GM12878 (cell line): ENCODE measurements at regions not wholly inside any gene's neighbourhood (a gene's known extent, or its start where the extent isn't known, plus 50 kb on each side); places are given as distances from the start of the nearest gene placed in this dataset.

Experiments used
- ATAC-seq: fragments of 200-7000 bp; cut with Tn5 transposase; 3 replicates; pipeline ENCODE4 v1.9.1; 2020; ENCODE audit warnings: mild to moderate bottlenecking, moderate library complexity
- BruUV-seq: library from RNA; stranded (reverse); fragments of 400-500 nt; replicated peaks from 2 replicates; lab custom pipeline; 2021; lab: Mats Ljungman, UMichigan
- CTCF ChIA-PET: fragments of 300-600 bp; sonication (Branson Sonifier 250); formaldehyde crosslinking; extraction: SDS; loops from one replicate; lab custom pipeline; 2021; ENCODE audit warnings: inconsistent platforms; lab: Yijun Ruan, JAX
- POLR2A ChIA-PET: fragments of 350-600 bp; formaldehyde crosslinking; extraction: SDS; loops from one replicate; lab custom pipeline; 2021; ENCODE audit warnings: inconsistent platforms; lab: Charles Lee
- RAD21 ChIA-PET: fragments of 300-600 bp; sonication (Branson Sonifier 250); formaldehyde crosslinking; loops from one replicate; lab custom pipeline; 2023; ENCODE audit warnings: antibody characterized with exemption; ENCODE audit not compliant: unreplicated experiment; lab: Charles Lee
- SMC1A ChIA-PET: fragments of 300-600 bp; sonication (Branson Sonifier 250); formaldehyde crosslinking; loops from one replicate; lab custom pipeline; 2023; ENCODE audit not compliant: unreplicated experiment, uncharacterized antibody; lab: Charles Lee
- DNase-seq: peaks from one replicate; pipeline ENCODE4 v3.0.0-alpha.2; 2011; ENCODE audit warnings: low read depth, low spot score
- FAIRE-seq: peaks from 3 replicates; lab custom pipeline; 2011; peaks lifted over from hg19 to GRCh38; lab: Jason Lieb, UNC
- H2AFZ ChIP-seq: 2 replicates; pipeline ENCODE4 v1.6.0; 2011; ENCODE audit warnings: low read depth, low read length, control low read depth; ENCODE audit not compliant: control insufficient read depth
- H3K27ac ChIP-seq: 2 replicates; pipeline ENCODE4 v1.5.1; 2011; ENCODE audit warnings: control low read depth; ENCODE audit not compliant: control insufficient read depth, insufficient read depth
- H3K27me3 ChIP-seq, 2 experiments: replicated peaks in 1 of 2; 2 replicates each; pipeline versions ENCODE4 v1.6.0 to v1.6.1; 2011; ENCODE audit warnings: low read length in 1 of 2; ENCODE audit not compliant: control insufficient read depth in 2 of 2, insufficient read depth in 2 of 2
- H3K36me3 ChIP-seq, 2 experiments: 2 replicates each; pipeline ENCODE4 v1.5.1; 2011; ENCODE audit warnings: low read length in 1 of 2; ENCODE audit not compliant: control insufficient read depth in 2 of 2, insufficient read depth in 2 of 2
- H3K4me1 ChIP-seq: 2 replicates; pipeline ENCODE4 v1.6.1; 2011; ENCODE audit warnings: mild to moderate bottlenecking, low read length, moderate library complexity, mixed read lengths; ENCODE audit not compliant: control insufficient read depth, insufficient read depth
- H3K4me2 ChIP-seq: 2 replicates; pipeline ENCODE4 v1.6.0; 2011; ENCODE audit warnings: control low read depth; ENCODE audit not compliant: control insufficient read depth, insufficient read depth
- H3K4me3 ChIP-seq: fragments of 200-600 bp; sonication (generic); 2 replicates; pipeline ENCODE4 v1.5.1; 2016
- H3K79me2 ChIP-seq: 2 replicates; pipeline ENCODE4 v1.6.0; 2011; ENCODE audit warnings: low read length; ENCODE audit not compliant: control insufficient read depth, insufficient read depth
- H3K9ac ChIP-seq: 2 replicates; pipeline ENCODE4 v1.8.0; 2011; ENCODE audit warnings: low read length, control low read depth, mixed read lengths; ENCODE audit not compliant: control insufficient read depth, insufficient read depth
- H3K9me3 ChIP-seq: replicated peaks from 3 replicates; pipeline ENCODE4 v1.5.1; 2011; ENCODE audit warnings: mild to moderate bottlenecking, low read length; ENCODE audit not compliant: control insufficient read depth, insufficient read depth
- H4K20me1 ChIP-seq: 2 replicates; pipeline ENCODE4 v1.6.0; 2011; ENCODE audit not compliant: control insufficient read depth, insufficient read depth
- ASH2L ChIP-seq: fragments of 300-600, 200-600 bp; sonication (generic); IDR thresholded peaks from 2 replicates; pipeline ENCODE4 v1.6.1; 2017; ENCODE audit warnings: low read depth, mild to moderate bottlenecking, borderline replicate concordance
- BCL11A ChIP-seq: IDR thresholded peaks from 2 replicates; pipeline ENCODE4 v1.6.1; 2011; ENCODE audit warnings: low read depth, low read length
- BMI1 ChIP-seq: fragments of 450-650 bp; IDR thresholded peaks from 2 replicates; pipeline ENCODE4 v1.6.1; 2016; ENCODE audit warnings: mild to moderate bottlenecking, moderate library complexity, borderline replicate concordance
- ESRRA ChIP-seq: IDR thresholded peaks from 2 replicates; pipeline ENCODE4 v1.6.1; 2012; ENCODE audit warnings: mild to moderate bottlenecking, low read length, improper control_type of control experiment
- HCFC1 ChIP-seq: fragments of 150-350 bp; IDR thresholded peaks from 2 replicates; pipeline ENCODE4 v1.6.1; 2014; ENCODE audit warnings: low read length
- JUNB ChIP-seq: IDR thresholded peaks from 2 replicates; pipeline ENCODE4 v1.6.1; 2016; ENCODE audit warnings: antibody characterized with exemption, mild to moderate bottlenecking
- LARP7 ChIP-seq: fragments of 450-650 bp; IDR thresholded peaks from 2 replicates; pipeline ENCODE4 v1.6.1; 2017; ENCODE audit warnings: mild to moderate bottlenecking
- NR2C2 ChIP-seq: IDR thresholded peaks from 2 replicates; pipeline ENCODE4 v1.6.1; 2011; ENCODE audit warnings: borderline replicate concordance, low read depth; ENCODE audit not compliant: control insufficient read depth, insufficient read length
- POU2F2 ChIP-seq: IDR thresholded peaks from 3 replicates; pipeline ENCODE4 v1.6.1; 2011; ENCODE audit warnings: low read depth, mild to moderate bottlenecking, low read length, borderline replicate concordance
- SMAD1 ChIP-seq: fragments of 450-650 bp; IDR thresholded peaks from 2 replicates; pipeline ENCODE4 v1.6.1; 2018; ENCODE audit warnings: mild to moderate bottlenecking, low read depth; ENCODE audit not compliant: partially characterized antibody
- SMARCA5 ChIP-seq: fragments of 450-650 bp; IDR thresholded peaks from 2 replicates; pipeline ENCODE4 v1.6.1; 2017; ENCODE audit warnings: mild to moderate bottlenecking
- TCF3 ChIP-seq: IDR thresholded peaks from 2 replicates; pipeline ENCODE4 v1.6.1; 2012; ENCODE audit warnings: low read depth, mild to moderate bottlenecking, low read length, borderline replicate concordance; ENCODE audit not compliant: insufficient read depth
- WGBS: methylation state at CpG from one replicate; pipeline ENCODE4 v1.1.6; 2016; ENCODE audit warnings: low lambda C conversion rate; ENCODE audit not compliant: insufficient replicate concordance, insufficient coverage; ENCODE audit errors: missing lambda C conversion rate; 5-methylcytosine and 5-hydroxymethylcytosine counted together
- in situ Hi-C: fragments of 300-500 bp; cut with MboI; formaldehyde crosslinking; loops from 9 replicates; pipeline ENCODE4 v1.14.3; 2018; ENCODE audit warnings: mixed read lengths
- intact Hi-C: fragments of 100-400 bp; cut with micrococcal nuclease; formaldehyde crosslinking; loops from one replicate; pipeline ENCODE4 v1.14.2; 2022; ENCODE audit not compliant: unreplicated experiment
- TF ChIP-seq, protein P1 (sequence below): fragments of 450-650 bp; IDR thresholded peaks from 2 replicates; pipeline ENCODE4 v1.6.1; 2017; ENCODE audit warnings: mild to moderate bottlenecking, low read depth, inconsistent platforms; ENCODE audit not compliant: poor library complexity, severe bottlenecking
- TF ChIP-seq, protein P2 (sequence below): IDR thresholded peaks from 2 replicates; pipeline ENCODE4 v1.6.1; 2011; ENCODE audit warnings: low read depth, low read length, improper control_type of control experiment, borderline replicate concordance

- intact Hi-C loops (no loop called here), in situ Hi-C loops (no loop called here)
- FAIRE-seq = no peak
- Histone ChIP-seq H3K9me3 (peaks cover 4% of the 10 kb centered on the region; the same call in 1 of the 3 replicates), H4K20me1 (no peaks in the 10 kb centered on the region), H3K27me3 (no peaks in the 10 kb centered on the region), H3K4me3 (no peak overlapping the region), H3K9ac (no peak overlapping the region), H3K4me2 (no peak overlapping the region), H3K36me3 (no peaks in the 10 kb centered on the region), H2AFZ (no peak overlapping the region), H3K79me2 (no peaks in the 10 kb centered on the region), H3K27ac (no peak overlapping the region), H3K4me1 (peaks cover 21% of the 10 kb centered on the region)
- 79% methylated on average over 20 of the region's 20 CpGs for WGBS
- TF ChIP-seq ESRRA (no peak), SMARCA5 (no peak), ASH2L (no peak), HCFC1 (no peak), LARP7 (no peak), TCF3 (no peak)
- RAD21 ChIA-PET = no interaction called here
- POLR2A ChIA-PET = no interaction called here
- DNase-seq = no peak
- CTCF ChIA-PET = interaction anchor here (0.6 kb wide), 1 partner anchor 75 kb away, joined by 3 read pairs; no protein-coding TSS in a partner anchor
- BruUV-seq = no TSS peak
- no peak for ATAC-seq
- SMC1A ChIA-PET = no interaction called here
These were observed 77.8 kb upstream of the CADM1 start for GRCh38 chr11:115581871-115582639.

GRCh38 chr11:115580927-115581680 is 76.9 kb upstream of the CADM1 start:
- H3K4me3 ChIP-seq = no peak overlapping the region
- in situ Hi-C loops (no loop called here), intact Hi-C loops (no loop called here)
- no peak overlapping the region for H3K27ac ChIP-seq
- no peaks in the 10 kb centered on the region for H3K27me3 ChIP-seq
- H3K9ac ChIP-seq = no peak overlapping the region
- no peak overlapping the region for H3K4me2 ChIP-seq
- no TSS peak for BruUV-seq
- POLR2A ChIA-PET = no interaction called here
- no peaks in the 10 kb centered on the region for H4K20me1 ChIP-seq
- peaks cover 13% of the 10 kb centered on the region for H3K4me1 ChIP-seq
- SMC1A ChIA-PET = no interaction called here
- no peaks in the 10 kb centered on the region for H3K79me2 ChIP-seq
- no peaks in the 10 kb centered on the region for H3K36me3 ChIP-seq
- RAD21 ChIA-PET = no interaction called here
- ATAC-seq = no peak
- WGBS = 39% methylated on average over 7 of the region's 7 CpGs
- no peak for DNase-seq
- FAIRE-seq = no peak
- no peak overlapping the region for H2AFZ ChIP-seq
- H3K9me3 ChIP-seq = no peaks in the 10 kb centered on the region
- CTCF ChIA-PET = no interaction called here
- TF ChIP-seq NR2C2 (no peak), BCL11A (no peak), BMI1 (no peak), SMAD1 (no peak), JUNB (no peak), HCFC1 (no peak), POU2F2 (no peak)
- TF ChIP-seq, protein P1, sequence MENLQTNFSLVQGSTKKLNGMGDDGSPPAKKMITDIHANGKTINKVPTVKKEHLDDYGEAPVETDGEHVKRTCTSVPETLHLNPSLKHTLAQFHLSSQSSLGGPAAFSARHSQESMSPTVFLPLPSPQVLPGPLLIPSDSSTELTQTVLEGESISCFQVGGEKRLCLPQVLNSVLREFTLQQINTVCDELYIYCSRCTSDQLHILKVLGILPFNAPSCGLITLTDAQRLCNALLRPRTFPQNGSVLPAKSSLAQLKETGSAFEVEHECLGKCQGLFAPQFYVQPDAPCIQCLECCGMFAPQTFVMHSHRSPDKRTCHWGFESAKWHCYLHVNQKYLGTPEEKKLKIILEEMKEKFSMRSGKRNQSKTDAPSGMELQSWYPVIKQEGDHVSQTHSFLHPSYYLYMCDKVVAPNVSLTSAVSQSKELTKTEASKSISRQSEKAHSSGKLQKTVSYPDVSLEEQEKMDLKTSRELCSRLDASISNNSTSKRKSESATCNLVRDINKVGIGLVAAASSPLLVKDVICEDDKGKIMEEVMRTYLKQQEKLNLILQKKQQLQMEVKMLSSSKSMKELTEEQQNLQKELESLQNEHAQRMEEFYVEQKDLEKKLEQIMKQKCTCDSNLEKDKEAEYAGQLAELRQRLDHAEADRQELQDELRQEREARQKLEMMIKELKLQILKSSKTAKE = no peak
- TF ChIP-seq, protein P2, sequence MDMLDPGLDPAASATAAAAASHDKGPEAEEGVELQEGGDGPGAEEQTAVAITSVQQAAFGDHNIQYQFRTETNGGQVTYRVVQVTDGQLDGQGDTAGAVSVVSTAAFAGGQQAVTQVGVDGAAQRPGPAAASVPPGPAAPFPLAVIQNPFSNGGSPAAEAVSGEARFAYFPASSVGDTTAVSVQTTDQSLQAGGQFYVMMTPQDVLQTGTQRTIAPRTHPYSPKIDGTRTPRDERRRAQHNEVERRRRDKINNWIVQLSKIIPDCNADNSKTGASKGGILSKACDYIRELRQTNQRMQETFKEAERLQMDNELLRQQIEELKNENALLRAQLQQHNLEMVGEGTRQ = no peak
